ENCODE measurements at regions not wholly inside any gene's neighbourhood (a gene's known extent, or its start where the extent isn't known, plus 50 kb on each side); places are given as distances from the start of the nearest gene placed in this dataset.

GRCh38 chr5:68371607-68372006 lies 156.1 kb downstream of the PIK3R1 start:
- TF ChIP-seq EZH2 (IDR thresholded peaks at IDR 0.05) (no peak), POLR2AphosphoS5 (IDR thresholded peaks at IDR 0.05; ENCODE audit: borderline replicate concordance, low read depth, low read length) (no peak)
